HK-2 (cell line): ENCODE measurements at regions not wholly inside any gene's neighbourhood (a gene's known extent, or its start where the extent isn't known, plus 50 kb on each side); places are given as distances from the start of the nearest gene placed in this dataset.

Experiments used
- DNase-seq: peaks from one replicate; pipeline ENCODE4 v3.0.0-alpha.2; 2018; ENCODE audit not compliant: unreplicated experiment

DNA sequence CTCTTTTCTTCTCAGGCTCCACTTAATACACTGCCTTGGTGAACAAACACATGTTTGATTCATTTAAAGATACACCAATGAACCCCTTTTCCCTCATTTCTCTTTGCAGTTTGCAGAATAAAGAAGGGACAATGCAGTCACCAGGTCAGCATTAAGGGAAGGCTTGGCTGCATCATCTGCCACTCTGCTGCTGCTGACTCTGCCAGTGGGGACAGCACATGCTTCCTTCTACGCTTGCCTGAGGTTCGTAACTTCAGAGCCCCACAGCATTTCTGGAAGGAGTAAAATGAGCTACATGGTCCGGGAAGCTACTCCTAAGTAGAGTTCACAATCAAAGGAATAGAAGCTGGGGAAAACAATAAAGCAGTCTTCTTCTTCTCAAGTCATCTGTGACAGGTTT, 178.9 kb upstream of the GATB start:
- no peak for DNase-seq

DNA sequence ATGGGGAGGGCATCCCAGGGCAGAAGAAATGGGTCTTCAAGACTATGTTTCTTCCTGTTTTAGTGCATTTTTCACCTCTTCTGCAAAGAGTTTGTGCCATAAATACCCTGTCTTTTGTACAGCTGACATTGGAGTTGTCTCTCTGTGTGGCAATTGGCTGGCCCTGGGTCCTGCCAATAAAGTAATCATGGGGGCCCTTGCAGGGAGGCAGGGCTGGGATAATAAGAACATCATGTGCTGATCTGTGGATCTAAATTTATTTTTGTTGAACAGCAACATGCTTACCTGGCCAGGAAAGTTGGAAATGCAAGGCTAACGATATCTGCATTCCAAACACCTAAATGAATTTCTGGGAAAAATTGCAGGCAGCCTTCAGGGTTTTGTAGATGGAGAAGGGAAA, 174.6 kb upstream of the GATB start:
- DNase-seq = no peak

DNA sequence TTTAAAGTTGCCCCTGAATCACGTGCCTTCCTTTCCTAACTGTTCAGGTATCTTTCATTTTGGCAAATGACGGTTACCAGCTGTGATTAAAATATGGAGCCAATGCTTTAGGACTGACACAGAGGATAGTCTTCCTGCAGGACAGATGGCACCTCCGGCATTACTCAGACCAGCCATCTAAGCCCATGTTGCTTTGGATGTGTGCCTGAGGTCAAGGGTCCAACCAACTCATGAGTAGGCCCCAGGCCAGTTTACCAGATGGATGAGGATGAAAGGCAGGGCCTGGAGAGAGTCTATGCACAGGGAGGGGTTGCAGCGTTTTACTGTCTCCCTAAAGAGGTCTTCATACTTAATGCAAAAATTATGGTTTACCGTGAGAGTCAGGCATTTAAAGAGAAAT, 174.0 kb upstream of the GATB start:
- DNase-seq = no peak

DNA sequence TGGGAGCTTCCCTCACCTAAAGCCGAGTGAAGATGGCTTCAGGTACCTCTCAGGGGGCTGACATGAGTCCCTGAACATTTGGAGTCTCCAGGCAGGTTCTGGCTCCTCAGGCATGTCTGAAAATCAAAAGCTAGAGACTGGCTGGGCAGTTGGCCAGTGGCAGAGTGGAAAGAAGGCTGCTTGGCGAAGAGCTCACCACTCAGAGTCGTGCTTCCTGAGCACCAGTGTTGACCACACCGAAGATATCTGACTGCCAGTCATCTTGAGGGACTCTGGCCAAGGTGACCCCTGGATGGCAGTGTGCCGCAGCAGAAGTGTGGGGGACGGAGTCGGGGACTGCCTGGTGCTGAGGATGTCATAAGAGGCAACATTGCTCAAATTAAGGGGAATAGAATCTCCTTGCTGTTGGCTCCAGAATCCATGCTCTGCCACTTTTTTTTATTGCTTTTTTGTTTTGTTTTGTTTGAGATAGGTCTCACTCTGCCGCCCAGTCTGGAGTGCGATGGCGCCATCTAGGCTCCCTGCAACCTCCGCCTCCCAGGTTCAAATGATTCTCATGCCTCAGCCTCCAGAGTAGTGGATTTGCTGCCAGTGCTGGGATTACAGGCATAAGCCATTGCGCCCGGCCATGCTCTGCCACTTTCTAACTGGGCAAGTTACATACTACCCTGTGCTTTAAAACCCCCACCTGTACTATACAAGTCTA, 172.5 kb upstream of the GATB start:
- DNase-seq = no peak

DNA sequence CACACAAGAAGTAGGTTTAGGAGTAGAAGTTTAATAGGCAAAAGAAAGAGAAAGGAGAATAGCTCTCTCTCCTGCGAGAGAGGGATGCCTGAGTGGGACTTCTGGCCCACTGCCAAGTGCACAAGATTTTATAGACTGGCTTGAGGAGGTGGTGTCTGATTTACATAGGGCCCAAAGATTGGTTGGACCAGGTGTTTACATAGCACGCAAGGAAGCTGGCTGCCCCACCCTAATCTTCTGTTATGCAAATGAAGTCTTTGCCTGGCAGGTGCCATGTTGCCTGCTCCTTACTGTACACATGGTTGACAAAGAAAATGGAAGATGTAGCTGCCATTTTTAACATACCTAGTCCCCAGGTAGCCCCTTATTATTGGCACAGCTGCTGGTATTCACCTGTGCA, 170.8 kb upstream of the GATB start:
- no peak for DNase-seq

DNA sequence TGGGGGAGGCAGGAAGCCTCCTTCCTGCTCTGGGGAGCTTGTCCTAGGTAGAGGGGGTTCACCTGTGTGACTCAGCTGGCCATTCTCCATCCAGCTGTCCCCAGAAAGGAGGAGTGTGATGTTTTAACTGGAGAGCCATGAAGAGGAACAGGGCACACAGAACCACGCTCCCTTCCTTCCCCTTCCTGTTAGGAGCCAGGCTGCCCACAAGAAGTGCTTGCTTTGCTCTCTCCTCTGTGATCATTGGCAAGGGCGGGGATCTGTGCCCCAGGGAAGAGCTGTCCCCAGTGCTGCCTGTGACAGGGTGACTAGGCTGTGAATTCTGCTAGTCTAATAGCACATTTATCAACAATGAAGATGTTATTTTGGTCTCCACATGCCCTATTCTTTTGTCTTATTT, 169.6 kb upstream of the GATB start:
- no peak for DNase-seq

DNA sequence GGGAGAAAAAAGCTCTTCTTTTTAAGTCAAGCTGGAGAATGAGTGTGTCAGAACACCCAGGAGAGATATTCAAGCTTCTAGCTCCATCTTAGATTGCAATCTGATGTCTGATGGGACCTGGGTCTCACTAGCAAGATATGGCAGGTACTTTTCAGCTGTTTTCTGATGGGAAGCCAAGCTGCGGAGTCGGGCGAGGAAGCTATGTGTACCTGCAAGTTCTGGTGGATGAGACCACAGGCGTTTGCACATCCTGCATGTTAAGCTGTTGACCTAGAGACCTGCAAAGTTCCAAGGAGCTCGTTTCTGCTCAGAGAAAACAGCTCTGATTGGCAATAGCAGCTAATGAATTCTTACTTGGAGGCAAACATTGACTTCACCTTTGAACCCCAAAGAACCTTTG, 167.3 kb upstream of the GATB start:
- no peak for DNase-seq

DNA sequence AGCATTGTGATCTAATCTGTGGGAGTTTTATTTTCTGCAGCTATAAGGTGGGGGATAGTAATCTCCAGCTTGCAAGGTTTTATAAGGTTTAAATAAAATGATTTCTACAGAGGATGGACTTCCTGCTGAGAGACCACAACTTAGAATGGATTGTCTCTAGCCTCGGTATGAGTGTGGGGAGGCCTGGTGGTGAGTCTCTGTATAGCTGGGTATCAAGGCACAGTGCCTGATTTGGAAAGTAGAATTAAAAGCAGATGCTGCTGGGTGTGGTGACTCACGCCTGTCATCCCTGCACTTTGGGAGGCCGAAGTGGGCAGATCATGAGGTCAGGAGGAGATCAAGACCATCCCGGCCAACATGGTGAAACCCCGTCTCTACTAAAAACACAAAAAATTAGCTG, 162.0 kb upstream of the GATB start:
- no peak for DNase-seq

DNA sequence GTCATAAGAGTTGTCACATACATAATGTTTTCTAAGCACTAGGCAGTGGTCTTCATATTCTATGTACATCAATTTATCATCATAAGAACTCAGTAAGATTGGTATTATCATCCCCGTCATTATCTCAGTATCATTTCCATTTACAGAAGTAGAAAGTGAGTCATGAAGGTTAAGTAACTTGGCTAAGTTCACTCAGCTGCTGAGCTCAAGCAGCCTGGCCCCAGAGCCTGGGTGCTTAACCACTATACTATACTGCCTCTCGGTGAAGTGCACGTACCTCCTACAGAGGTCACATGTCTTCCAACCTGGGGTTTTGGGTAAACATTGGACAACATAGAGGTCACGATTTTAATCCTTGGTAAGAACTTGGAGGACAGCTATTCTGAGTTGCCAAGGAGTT, 161.5 kb upstream of the GATB start:
- no peak for DNase-seq

DNA sequence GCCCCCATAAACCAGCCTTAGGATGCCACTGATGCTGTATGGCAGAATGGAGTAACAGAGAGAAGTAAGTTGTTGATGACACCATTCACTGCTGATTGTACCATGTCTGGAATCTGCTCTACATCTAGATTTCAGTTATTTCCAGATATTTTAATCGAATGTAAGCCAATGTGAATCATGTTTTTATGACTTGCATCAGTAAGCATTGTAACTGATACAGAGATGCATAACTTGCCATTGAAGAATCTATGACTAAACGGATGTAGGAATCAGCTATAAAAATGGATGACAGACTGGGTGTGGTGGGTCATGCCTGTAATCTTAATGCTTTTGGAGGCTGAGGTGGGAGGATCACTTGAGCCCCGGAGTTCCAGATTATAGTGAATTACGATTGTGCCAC, 161.0 kb upstream of the GATB start:
- no peak for DNase-seq

DNA sequence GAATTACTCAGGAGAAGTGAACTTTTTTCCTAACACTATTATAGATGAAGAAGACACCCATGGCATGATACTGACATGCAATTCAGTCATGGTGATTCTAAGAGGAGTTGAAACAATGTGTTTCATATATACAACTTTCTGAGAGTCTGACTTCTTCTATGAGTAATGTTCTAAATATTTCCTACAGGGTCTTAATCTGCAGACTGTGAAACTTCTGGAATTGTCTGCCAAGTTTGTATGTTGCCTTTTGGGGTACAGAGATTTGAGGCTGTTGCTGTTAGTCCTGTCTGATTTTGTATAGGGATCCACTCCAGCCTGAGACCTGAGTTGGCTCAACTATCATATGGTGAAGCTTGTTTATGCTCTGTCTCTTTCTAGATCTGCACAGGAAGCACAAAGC, 160.6 kb upstream of the GATB start:
- no peak for DNase-seq

DNA sequence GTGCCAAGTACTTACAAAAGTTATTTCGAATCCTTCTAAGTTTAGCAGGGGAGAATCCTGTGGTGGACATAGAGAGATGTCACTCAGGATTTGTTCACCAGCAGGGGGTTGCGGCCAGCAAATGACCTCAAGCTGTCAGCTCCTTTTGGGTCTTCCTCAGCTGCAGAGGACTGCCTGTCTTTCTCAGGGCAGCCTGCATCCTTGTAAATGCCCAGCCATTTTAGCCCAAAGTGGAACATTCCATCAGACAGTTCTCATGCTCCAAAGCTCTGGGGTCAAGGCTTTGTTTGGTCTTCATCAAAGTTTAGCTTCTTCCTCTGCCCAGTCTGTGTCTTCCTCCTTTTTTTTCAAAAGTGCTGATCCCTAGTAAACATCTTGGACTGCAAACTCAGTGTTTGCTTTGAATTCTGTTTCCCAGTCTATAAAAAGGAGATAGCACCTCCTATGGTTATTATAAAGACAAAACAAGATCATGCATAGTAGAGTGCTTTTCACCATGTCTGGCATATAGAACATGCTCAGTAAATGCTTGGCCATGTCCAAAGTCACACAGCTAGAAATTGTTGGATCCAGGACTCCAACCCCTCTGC, 156.4 kb upstream of the GATB start:
- DNase-seq = no peak

DNA sequence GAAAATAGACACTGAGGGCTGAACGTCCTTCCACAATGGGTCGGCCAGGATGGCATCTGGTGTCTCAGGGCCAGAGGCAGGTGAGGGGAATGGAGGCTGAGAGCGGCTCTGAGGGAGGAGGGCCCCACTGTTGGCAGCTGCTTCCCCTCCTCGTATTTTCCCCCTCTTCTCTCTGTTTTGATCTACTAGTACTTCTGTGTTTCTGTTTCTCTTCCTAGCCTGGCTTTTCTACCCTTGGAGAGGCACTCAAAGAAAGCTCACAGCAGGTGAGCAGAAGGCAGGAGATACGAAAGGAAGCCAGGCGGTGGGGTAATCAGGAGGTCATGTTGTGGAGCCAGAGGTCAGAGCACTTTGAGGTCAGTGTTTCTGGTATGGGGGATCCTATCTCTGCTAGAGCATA, 151.8 kb upstream of the GATB start:
- DNase-seq = no peak

DNA sequence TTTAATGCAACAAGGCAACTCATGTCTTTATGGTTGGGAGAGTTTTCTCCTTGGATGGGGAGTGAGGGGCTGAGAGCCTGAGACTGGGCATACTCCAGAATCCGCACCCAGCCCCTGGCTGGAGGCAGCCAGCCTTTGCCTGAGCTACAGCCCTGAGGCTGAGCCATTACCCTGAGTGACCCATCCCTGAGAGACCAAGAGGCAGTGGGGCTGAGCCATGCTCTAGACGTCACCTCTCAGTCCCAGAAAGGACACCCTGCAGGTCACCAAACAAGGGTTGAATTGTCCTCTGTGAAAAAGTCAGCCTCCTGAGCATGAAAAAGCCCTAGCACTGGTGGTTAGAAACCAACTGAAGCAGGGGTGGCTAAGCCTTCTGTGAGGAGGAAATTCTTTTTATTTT, 151.2 kb upstream of the GATB start:
- DNase-seq = no peak

DNA sequence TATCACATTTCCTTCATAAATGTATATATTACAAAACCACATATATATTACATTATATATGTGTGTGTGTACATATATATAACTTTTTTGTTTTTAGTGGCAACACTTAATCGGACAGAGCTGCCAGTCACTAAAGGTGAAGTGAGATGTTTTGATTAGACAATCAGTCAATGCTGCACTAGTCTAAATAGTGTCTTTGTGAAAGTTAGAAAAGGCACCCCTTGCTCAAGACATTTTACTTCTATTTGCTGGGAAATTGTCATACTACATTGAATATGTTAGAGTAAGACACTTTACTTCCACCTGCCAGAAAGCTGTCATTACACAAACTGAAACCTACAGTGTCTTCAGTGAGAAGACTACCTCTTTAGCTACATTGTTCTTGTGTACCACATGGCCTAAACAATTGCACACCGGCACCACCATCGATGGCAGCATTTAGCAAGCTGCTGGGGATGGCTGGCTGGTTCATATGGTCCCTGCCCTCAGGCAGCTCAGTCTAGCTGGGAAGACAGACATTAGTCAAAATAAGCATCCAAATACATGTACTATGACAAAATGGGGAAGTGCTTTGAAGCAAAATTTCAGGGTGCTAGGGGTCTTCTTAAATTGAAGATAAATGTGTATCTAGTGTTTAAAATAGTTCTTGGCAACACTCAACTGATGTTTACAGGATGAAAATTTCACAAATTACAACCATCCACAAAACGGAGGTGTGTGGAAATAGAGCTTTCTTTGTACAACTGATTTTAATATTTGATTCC, 148.1 kb upstream of the GATB start:
- DNase-seq = no peak

DNA sequence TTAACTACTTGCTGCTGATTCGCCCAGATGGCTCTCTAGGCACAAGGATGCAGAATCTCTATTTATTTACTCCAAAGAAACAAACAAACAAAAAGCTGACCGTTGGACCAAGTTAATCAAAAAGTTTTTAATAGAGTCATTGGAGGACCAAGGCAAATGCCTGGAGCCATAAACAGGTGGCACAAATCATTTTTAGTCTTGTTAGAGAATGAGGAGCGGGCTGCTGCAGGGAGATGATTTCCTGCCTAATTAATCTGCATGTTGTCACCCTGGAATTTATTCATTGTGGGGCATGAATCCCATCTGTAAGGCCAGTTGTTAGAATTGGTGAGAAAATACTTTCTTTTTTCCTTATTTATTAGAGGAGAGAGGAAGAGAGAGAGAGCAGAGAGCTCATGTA, 147.4 kb upstream of the GATB start:
- DNase-seq = no peak

DNA sequence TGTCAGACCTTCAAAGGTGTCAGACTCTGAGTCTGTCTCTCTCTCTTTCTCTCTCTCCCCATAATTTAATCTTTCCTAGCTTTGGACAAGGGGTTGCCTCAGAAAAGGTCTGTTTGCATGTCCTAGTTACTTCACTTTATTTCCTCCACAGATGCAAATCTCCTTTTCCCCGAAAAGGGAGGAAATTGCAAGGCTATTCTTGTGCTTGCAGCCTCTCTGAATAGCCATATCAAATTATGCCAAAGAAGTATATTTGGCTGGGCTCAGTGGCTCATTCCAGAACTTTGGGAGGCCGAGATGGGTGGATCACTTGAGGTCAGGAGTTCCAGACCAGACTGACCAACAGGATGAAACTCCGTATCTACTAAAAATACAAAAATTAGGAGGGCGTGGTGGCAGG, 145.6 kb upstream of the GATB start:
- DNase-seq = no peak

DNA sequence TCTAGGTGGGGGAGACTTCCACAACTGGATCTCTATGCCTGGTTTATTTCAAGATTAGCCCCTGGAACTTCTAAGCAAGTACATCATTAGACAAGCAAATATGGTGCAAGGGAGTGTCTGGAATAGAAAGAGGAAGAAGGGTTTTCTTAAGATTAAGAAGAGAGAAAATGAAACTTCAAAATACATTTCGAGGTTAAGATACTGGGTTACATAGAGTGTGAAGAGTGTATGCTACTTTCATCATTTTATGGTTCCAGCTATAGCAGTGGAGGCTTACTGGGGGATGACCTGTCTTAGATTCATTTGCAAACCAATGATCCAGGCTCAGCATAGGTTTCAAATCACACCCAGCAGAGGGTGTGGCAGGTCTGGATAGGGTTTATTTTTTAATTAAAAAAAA, 144.4 kb upstream of the GATB start:
- no peak for DNase-seq

DNA sequence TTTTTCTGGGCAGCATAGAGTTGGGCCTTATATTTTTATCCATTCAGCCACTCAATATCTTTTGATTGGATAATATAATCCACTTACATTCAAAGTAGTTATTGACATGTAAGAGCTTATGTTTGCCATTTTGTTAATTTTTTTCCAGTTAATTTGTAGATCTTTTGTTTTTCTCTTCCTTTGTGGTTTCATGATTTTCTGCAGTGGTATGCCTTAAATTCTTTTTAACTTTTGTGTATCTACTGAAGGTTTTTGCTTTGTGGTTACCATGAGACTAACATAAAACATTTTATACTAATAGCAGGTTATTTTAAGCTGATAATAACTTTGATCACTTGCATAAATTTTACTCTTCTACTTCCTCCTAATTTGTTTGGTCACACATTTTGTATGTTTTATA, 140.8 kb upstream of the GATB start:
- DNase-seq = no peak

DNA sequence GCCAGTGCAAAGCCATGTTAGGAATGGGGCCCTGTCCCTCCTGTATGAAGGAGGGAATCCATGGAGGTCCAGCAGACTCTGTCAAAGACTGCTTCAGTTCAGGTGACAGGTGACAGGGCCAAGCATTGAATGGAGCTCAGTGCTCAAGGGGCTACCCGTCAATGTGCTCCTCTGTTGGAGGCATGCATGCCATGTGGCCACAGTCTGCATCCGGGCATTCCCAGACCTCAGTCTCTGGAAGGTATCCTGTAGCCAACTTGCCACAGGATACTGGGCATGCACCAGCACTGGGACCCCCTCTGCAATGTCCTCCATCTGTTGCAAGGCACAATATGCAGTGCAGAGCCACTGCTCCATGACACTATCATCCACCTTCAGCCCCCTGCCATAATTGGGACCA, 136.1 kb upstream of the GATB start:
- DNase-seq = no peak

DNA sequence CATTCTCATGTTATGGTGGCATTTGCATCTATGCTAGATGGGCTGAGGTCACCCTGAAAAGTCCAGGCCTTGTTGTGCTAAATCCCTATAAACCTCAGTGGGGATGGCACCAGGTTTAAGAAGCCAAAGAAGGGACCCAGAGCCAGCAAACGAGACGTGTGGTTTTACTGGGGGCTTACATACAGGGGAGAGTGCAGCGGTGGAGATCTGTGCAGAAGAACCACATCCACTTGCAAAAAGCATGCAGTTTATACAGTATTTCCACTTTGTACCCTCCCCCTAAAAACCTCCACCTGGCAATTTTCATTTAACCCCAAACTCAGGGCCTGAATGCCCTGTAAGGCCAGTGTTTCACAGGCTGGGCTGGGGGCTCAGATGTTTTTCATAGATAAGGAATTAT, 134.9 kb upstream of the GATB start:
- no peak for DNase-seq

DNA sequence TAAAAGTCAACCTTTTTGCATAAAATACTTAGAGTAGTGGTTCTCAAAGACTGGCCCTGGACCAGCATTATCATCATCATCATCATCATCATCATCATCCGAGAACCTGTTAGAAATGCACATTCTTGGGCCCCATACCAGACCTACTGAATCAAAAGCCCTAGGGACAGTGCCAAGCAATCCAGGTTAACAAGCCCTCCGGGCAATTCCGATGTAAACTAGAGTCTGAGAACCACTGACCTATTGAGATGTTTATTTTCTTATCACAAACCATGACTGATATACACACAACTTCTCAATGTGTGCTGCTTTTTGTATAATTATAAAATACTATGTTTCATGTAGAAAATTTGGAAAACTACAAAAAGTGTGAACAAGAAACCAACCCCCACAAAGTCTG, 133.4 kb upstream of the GATB start:
- no peak for DNase-seq

DNA sequence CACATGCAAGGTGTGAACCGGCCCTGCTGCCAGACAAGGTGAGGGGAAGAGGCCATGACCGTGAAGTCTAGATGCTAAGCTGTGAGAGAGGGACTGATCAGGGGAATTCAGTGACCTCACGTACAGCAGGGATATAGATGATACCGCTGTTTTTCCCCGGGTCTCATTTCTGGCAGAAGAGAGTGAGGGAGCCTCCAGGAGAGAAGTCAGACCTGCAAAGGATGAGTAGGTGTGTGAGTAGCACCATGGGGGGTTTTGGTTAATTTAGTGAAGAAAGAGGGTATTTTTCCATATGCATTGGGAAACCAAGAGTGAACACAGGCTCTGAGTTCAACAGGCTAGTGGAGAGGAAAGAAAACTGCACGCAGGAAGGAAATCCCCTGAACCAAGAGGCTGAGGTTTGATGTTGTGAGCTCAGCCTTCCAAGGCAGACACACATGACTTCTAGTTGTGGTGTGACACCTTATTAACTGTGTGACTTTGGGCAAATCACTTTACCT, 127.6 kb upstream of the GATB start:
- DNase-seq = no peak
